Posterior cingulate gyrus (tissue), 11 donors: ENCODE measurements at regions not wholly inside any gene's neighbourhood (a gene's known extent, or its start where the extent isn't known, plus 50 kb on each side); places are given as distances from the start of the nearest gene placed in this dataset.

Source experiments
- DNase-seq, 10 donors: peaks; one replicate each; pipeline versions ENCODE4 v3.0.0 to v3.0.0-alpha.2; 2020 to 2021; ENCODE audit warnings: mixed read lengths in 3 of 10
- intact Hi-C: fragments of 100-400 bp; cut with DNase I; formaldehyde crosslinking; loops from one replicate; pipeline ENCODE4 v1.15.1; 2023

- DNase-seq, result no peak
- intact Hi-C loops, result no loop called here
Observed at GRCh38 chr17:70230850-70231640, 61.7 kb downstream of the KCNJ2 start.

GRCh38 chr17:70232466-70232865 lies 63.1 kb downstream of the KCNJ2 start:
- no peak for DNase-seq
- intact Hi-C loops, result no loop called here

- intact Hi-C loops, result no loop called here
- no peak for DNase-seq
Observed at GRCh38 chr17:70235252-70235651, 65.9 kb downstream of the KCNJ2 start.

GRCh38 chr17:70238228-70238627 lies 68.9 kb downstream of the KCNJ2 start:
- intact Hi-C loops, result no loop called here

GRCh38 chr17:70238646-70239045 lies 69.3 kb downstream of the KCNJ2 start:
- DNase-seq, result no peak
- intact Hi-C loops, result no loop called here

More at GRCh38 chr17:70238228-70238627, 68.9 kb downstream of the KCNJ2 start:
- DNase-seq, result no peak

GRCh38 chr17:70239391-70239826 lies 70.1 kb downstream of the KCNJ2 start:
- DNase-seq, result no peak
- intact Hi-C loops, result no loop called here

- intact Hi-C loops, result no loop called here
- DNase-seq, result no peak
Observed at GRCh38 chr17:70241071-70241470, 71.7 kb downstream of the KCNJ2 start.

GRCh38 chr17:70242781-70243437 lies 73.6 kb downstream of the KCNJ2 start:
- intact Hi-C loops, result no loop called here
- no peak for DNase-seq

GRCh38 chr17:70251706-70252105 lies 82.4 kb downstream of the KCNJ2 start:
- no peak for DNase-seq
- intact Hi-C loops, result no loop called here

GRCh38 chr17:70254735-70255460 lies 85.6 kb downstream of the KCNJ2 start:
- intact Hi-C loops, result no loop called here
- no peak for DNase-seq

GRCh38 chr17:70256751-70257150 lies 87.4 kb downstream of the KCNJ2 start:
- DNase-seq, result no peak
- intact Hi-C loops, result no loop called here

GRCh38 chr17:70258465-70258864 lies 89.1 kb downstream of the KCNJ2 start:
- intact Hi-C loops, result no loop called here
- DNase-seq, result no peak

- intact Hi-C loops, result no loop called here
- no peak for DNase-seq
Observed at GRCh38 chr17:70259400-70259799, 90.1 kb downstream of the KCNJ2 start.

- intact Hi-C loops, result no loop called here
- no peak for DNase-seq
Observed at GRCh38 chr17:70261170-70261569, 91.8 kb downstream of the KCNJ2 start.

GRCh38 chr17:70265471-70265870 lies 96.1 kb downstream of the KCNJ2 start:
- no peak for DNase-seq
- intact Hi-C loops, result no loop called here

- DNase-seq, result no peak
- intact Hi-C loops, result no loop called here
Observed at GRCh38 chr17:70266394-70266793, 97.1 kb downstream of the KCNJ2 start.

- no peak for DNase-seq
- intact Hi-C loops, result no loop called here
Observed at GRCh38 chr17:70268383-70268782, 99.1 kb downstream of the KCNJ2 start.

GRCh38 chr17:70270554-70270953 lies 101.2 kb downstream of the KCNJ2 start:
- intact Hi-C loops, result no loop called here

GRCh38 chr17:70271200-70271599 lies 101.9 kb downstream of the KCNJ2 start:
- DNase-seq, result no peak
- intact Hi-C loops, result no loop called here

More at GRCh38 chr17:70270554-70270953, 101.2 kb downstream of the KCNJ2 start:
- DNase-seq, result no peak

- no peak for DNase-seq
- intact Hi-C loops, result no loop called here
Observed at GRCh38 chr17:70271672-70272071, 102.3 kb downstream of the KCNJ2 start.

- no peak for DNase-seq
- intact Hi-C loops, result no loop called here
Observed at GRCh38 chr17:70274255-70274654, 104.9 kb downstream of the KCNJ2 start.
